ENCODE measurements at regions not wholly inside any gene's neighbourhood (a gene's known extent, or its start where the extent isn't known, plus 50 kb on each side); places are given as distances from the start of the nearest gene placed in this dataset.

- Histone ChIP-seq H3K4me3 (ENCODE audit: insufficient read depth, low read length, poor library complexity, severe bottlenecking) (no peak overlapping the region), H3K36me3 (ENCODE audit: low read length) (no peaks in the 10 kb centered on the region), H3K9ac (ENCODE audit: low read length) (no peak overlapping the region), H3K9me3 (ENCODE audit: insufficient read depth, low read length) (no peaks in the 10 kb centered on the region), H3K27me3 (ENCODE audit: low read length) (no peaks in the 10 kb centered on the region), H3F3A (ENCODE audit: insufficient read depth) (no peaks in the 10 kb centered on the region), H4K20me1 (ENCODE audit: low read depth, low read length) (no peaks in the 10 kb centered on the region), H3K79me2 (ENCODE audit: insufficient read depth, low read length) (no peaks in the 10 kb centered on the region), H2AFZ (ENCODE audit: low read depth, low read length, severe bottlenecking) (no peak overlapping the region), H3K4me2 (ENCODE audit: low read depth, low read length, poor library complexity, severe bottlenecking) (no peak overlapping the region), H3K9me2 (replicated peaks; ENCODE audit: insufficient read depth, low read length) (no peaks in the 10 kb centered on the region), H3K27ac (ENCODE audit: low read depth, low read length) (no peak overlapping the region)
- TF ChIP-seq EZH2phosphoT487 (conservative IDR thresholded peaks at IDR 0.05; ENCODE audit: low read length): no peak
- no peak for TF ChIP-seq CTCF (IDR thresholded peaks at IDR 0.05; ENCODE audit: insufficient read depth, low read length, poor library complexity, severe bottlenecking)
These were observed 149.7 kb upstream of the PIK3C3 start for GRCh38 chr18:41805341-41805740.

- Histone ChIP-seq H3K79me2 (ENCODE audit: insufficient read depth, low read length) (no peaks in the 10 kb centered on the region), H3K9ac (ENCODE audit: low read length) (no peak overlapping the region), H3K27ac (ENCODE audit: low read depth, low read length) (no peak overlapping the region), H3K36me3 (ENCODE audit: low read length) (no peaks in the 10 kb centered on the region), H3F3A (ENCODE audit: insufficient read depth) (no peaks in the 10 kb centered on the region), H4K20me1 (ENCODE audit: low read depth, low read length) (no peaks in the 10 kb centered on the region), H3K27me3 (ENCODE audit: low read length) (no peaks in the 10 kb centered on the region), H2AFZ (ENCODE audit: low read depth, low read length, severe bottlenecking) (no peak overlapping the region), H3K9me3 (ENCODE audit: insufficient read depth, low read length) (no peaks in the 10 kb centered on the region), H3K4me3 (ENCODE audit: insufficient read depth, low read length, poor library complexity, severe bottlenecking) (no peak overlapping the region), H3K9me2 (replicated peaks; ENCODE audit: insufficient read depth, low read length) (no peaks in the 10 kb centered on the region), H3K4me2 (ENCODE audit: low read depth, low read length, poor library complexity, severe bottlenecking) (no peak overlapping the region)
- TF ChIP-seq EZH2phosphoT487 (conservative IDR thresholded peaks at IDR 0.05; ENCODE audit: low read length) (no peak), CTCF (IDR thresholded peaks at IDR 0.05; ENCODE audit: insufficient read depth, low read length, poor library complexity, severe bottlenecking) (no peak)
These were observed 156.2 kb upstream of the PIK3C3 start for GRCh38 chr18:41798879-41799278.

- H3F3A ChIP-seq (ENCODE audit: insufficient read depth): no peaks in the 10 kb centered on the region
- no peak overlapping the region for H3K4me3 ChIP-seq (ENCODE audit: insufficient read depth, low read length, poor library complexity, severe bottlenecking)
- H4K20me1 ChIP-seq (ENCODE audit: low read depth, low read length): no peaks in the 10 kb centered on the region
- no peaks in the 10 kb centered on the region for H3K79me2 ChIP-seq (ENCODE audit: insufficient read depth, low read length)
- no peak overlapping the region for H3K9ac ChIP-seq (ENCODE audit: low read length)
- no peaks in the 10 kb centered on the region for H3K36me3 ChIP-seq (ENCODE audit: low read length)
- no peak overlapping the region for H3K4me2 ChIP-seq (ENCODE audit: low read depth, low read length, poor library complexity, severe bottlenecking)
- no peaks in the 10 kb centered on the region; the same call in 1 of the 2 replicates for H3K27me3 ChIP-seq (ENCODE audit: low read length)
- H3K27ac ChIP-seq (ENCODE audit: low read depth, low read length): no peak overlapping the region
- H3K9me3 ChIP-seq (ENCODE audit: insufficient read depth, low read length): no peaks in the 10 kb centered on the region
- no peak for TF ChIP-seq EZH2phosphoT487 (conservative IDR thresholded peaks at IDR 0.05; ENCODE audit: low read length)
- no peak for TF ChIP-seq CTCF (IDR thresholded peaks at IDR 0.05; ENCODE audit: insufficient read depth, low read length, poor library complexity, severe bottlenecking)
- H2AFZ ChIP-seq (ENCODE audit: low read depth, low read length, severe bottlenecking): no peak overlapping the region
- no peaks in the 10 kb centered on the region for H3K9me2 ChIP-seq (replicated peaks; ENCODE audit: insufficient read depth, low read length)
These were observed 164.3 kb upstream of the PIK3C3 start for GRCh38 chr18:41790687-41791086.

Data from SU-DHL-6 (cell line).